SK-N-SH (cell line): ENCODE measurements at regions not wholly inside any gene's neighbourhood (a gene's known extent, or its start where the extent isn't known, plus 50 kb on each side); places are given as distances from the start of the nearest gene placed in this dataset.

Experiments used
- EP300 ChIP-seq, 2 experiments: IDR thresholded peaks; 2 replicates each; pipeline versions ENCODE4 v1.4.0 to v1.6.1; 2012; ENCODE audit warnings: borderline replicate concordance in 1 of 2, low read depth in 1 of 2, low read length in 1 of 2
- FOSL2 ChIP-seq: IDR thresholded peaks from 2 replicates; pipeline ENCODE4 v1.4.0; 2012; ENCODE audit warnings: low read depth, mild to moderate bottlenecking, moderate library complexity, borderline replicate concordance
- FOXM1 ChIP-seq: IDR thresholded peaks from 2 replicates; pipeline ENCODE4 v1.4.0; 2012; ENCODE audit warnings: low read depth, mild to moderate bottlenecking
- PBX3 ChIP-seq: IDR thresholded peaks from 2 replicates; pipeline ENCODE4; 2012
- POLR2AphosphoS5 ChIP-seq: IDR thresholded peaks from 2 replicates; pipeline ENCODE4 v1.6.1; 2012; ENCODE audit warnings: low read depth, low read length
- RXRA ChIP-seq: IDR thresholded peaks from 2 replicates; pipeline ENCODE4 v1.4.0; 2012; ENCODE audit warnings: low read depth, mild to moderate bottlenecking, borderline replicate concordance
- SMC3 ChIP-seq: IDR thresholded peaks from 2 replicates; pipeline ENCODE4 v1.6.1; 2012; ENCODE audit warnings: low read depth, low read length, improper control_type of control experiment
- TAF1 ChIP-seq: IDR thresholded peaks from 2 replicates; pipeline ENCODE4 v1.6.1; 2012; ENCODE audit warnings: low read depth, mild to moderate bottlenecking, low read length, moderate library complexity, borderline replicate concordance
- YY1 ChIP-seq: IDR thresholded peaks from 2 replicates; pipeline ENCODE4 v1.4.0; 2012; ENCODE audit warnings: low read depth, mild to moderate bottlenecking
- TF ChIP-seq, protein P1 (sequence below): fragments of 200-600 bp; sonication (generic); IDR thresholded peaks from 2 replicates; pipeline ENCODE4 v1.6.1; 2017; ENCODE audit warnings: antibody characterized with exemption, mild to moderate bottlenecking, moderate library complexity

DNA sequence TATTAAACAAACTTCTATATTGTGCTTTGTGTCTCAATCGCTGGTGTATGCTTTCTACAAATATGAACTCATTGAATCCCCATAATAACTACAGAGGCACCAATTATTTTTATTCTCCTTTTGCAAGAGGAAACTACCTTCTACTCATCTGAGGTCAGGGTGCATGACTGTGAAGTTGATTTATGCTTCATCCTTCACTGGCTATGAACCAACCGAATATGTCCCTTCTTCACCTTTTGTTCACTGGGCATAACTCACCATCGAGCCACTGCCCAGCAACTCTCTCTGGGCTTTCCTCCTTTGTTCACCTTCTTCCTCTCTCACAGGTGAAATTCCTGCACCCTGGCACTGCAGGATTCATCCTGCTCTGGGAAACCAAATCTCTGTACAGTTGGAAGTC is 61.3 kb upstream of the PFKP start:
- TF ChIP-seq, protein P1, sequence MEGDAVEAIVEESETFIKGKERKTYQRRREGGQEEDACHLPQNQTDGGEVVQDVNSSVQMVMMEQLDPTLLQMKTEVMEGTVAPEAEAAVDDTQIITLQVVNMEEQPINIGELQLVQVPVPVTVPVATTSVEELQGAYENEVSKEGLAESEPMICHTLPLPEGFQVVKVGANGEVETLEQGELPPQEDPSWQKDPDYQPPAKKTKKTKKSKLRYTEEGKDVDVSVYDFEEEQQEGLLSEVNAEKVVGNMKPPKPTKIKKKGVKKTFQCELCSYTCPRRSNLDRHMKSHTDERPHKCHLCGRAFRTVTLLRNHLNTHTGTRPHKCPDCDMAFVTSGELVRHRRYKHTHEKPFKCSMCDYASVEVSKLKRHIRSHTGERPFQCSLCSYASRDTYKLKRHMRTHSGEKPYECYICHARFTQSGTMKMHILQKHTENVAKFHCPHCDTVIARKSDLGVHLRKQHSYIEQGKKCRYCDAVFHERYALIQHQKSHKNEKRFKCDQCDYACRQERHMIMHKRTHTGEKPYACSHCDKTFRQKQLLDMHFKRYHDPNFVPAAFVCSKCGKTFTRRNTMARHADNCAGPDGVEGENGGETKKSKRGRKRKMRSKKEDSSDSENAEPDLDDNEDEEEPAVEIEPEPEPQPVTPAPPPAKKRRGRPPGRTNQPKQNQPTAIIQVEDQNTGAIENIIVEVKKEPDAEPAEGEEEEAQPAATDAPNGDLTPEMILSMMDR = no peak
- TF ChIP-seq YY1 (no peak), POLR2AphosphoS5 (no peak), TAF1 (no peak), SMC3 (no peak), FOXM1 (no peak), EP300 (IDR thresholded peaks at IDR 0.05; ENCODE audit: borderline replicate concordance in 1 of 2, low read depth in 1 of 2, low read length in 1 of 2) (no peak), RXRA (no peak), FOSL2 (no peak), PBX3 (no peak)
